Lower leg skin (tissue), 3 donors: ENCODE measurements at regions not wholly inside any gene's neighbourhood (a gene's known extent, or its start where the extent isn't known, plus 50 kb on each side); places are given as distances from the start of the nearest gene placed in this dataset.

Experiments
- CTCF ChIP-seq, 3 donors: fragments of 450-650 bp; IDR thresholded peaks; one replicate each; pipeline ENCODE4 v1.5.1; 2016; ENCODE audit warnings: antibody characterized with exemption in 3 of 3, mild to moderate bottlenecking in 3 of 3, moderate library complexity in 2 of 3
- POLR2A ChIP-seq, 2 donors: fragments of 450-650 bp; IDR thresholded peaks; one replicate each; pipeline ENCODE4 v1.6.1; 2016 to 2017; ENCODE audit warnings: antibody characterized with exemption in 2 of 2, mild to moderate bottlenecking in 1 of 2, moderate library complexity in 1 of 2

GRCh38 chr9:102362470-102363132 lies 624.2 kb upstream of the GRIN3A start:
- TF ChIP-seq CTCF (IDR thresholded peaks at IDR 0.05) (no peak), POLR2A (IDR thresholded peaks at IDR 0.05) (no peak)
